ENCODE measurements at regions not wholly inside any gene's neighbourhood (a gene's known extent, or its start where the extent isn't known, plus 50 kb on each side); places are given as distances from the start of the nearest gene placed in this dataset.

DNA sequence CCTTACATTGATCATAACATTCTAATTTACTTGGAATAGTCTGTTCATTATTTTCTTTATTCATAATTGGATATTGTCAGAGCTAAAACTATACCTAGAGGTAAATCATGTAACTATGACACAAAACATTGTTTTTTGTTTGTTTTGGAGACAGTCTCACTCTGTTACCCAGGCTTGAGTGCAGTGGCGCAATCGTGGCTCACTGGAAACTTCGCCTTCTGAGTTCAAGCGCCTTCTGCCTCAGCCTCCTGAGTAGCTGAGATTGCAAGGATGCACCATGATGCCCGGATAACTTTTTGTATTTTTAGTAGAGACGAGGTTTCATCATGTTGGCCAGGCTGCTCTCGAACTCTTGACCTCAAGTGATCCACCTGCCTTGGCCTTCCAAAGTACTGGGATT, 265.2 kb downstream of the FBXO8 start:
- no peak overlapping the region for H3K23ac ChIP-seq (ENCODE audit: insufficient read length)
- H3K27me3 ChIP-seq (replicated peaks in 1 of 4; ENCODE audit: control insufficient read depth in 3 of 4, extremely low read depth in 1 of 4, insufficient read depth in 3 of 4, low read length in 3 of 4) = no peaks in the 10 kb centered on the region
- H3K23me2 ChIP-seq (ENCODE audit: low read depth, low read length) = no peaks in the 10 kb centered on the region
- H3K14ac ChIP-seq (ENCODE audit: insufficient read length) = no peak overlapping the region
- no peak overlapping the region for H2BK20ac ChIP-seq (ENCODE audit: low read length)
- H3K79me2 ChIP-seq (ENCODE audit: control insufficient read depth in 1 of 2, insufficient read depth in 2 of 2, low read length in 2 of 2) = no peaks in the 10 kb centered on the region
- 89% methylated on average over 7 of the region's 7 CpGs; no CpG with 5 or more reads in 1 of the 2 experiments for WGBS, 2 experiments (ENCODE audit: extremely low coverage in 1 of 2, insufficient coverage in 1 of 2, insufficient read length in 1 of 2, insufficient replicate concordance in 2 of 2, low coverage in 1 of 2, low lambda C conversion rate in 2 of 2, missing lambda C conversion rate in 1 of 2)
- H3K4ac ChIP-seq (replicated peaks; ENCODE audit: insufficient read length, low read depth, low read length) = no peak overlapping the region
- H2BK12ac ChIP-seq (ENCODE audit: low read depth, low read length) = no peak overlapping the region
- H3K56ac ChIP-seq (replicated peaks; ENCODE audit: insufficient read length, low read depth, low read length) = no peak overlapping the region
- no peaks in the 10 kb centered on the region for H3K9me3 ChIP-seq (ENCODE audit: insufficient read depth in 2 of 2, low read depth in 1 of 2, low read length in 1 of 2)
- CTCF ChIA-PET (ENCODE audit: partially characterized antibody) = no interaction called here
- H3K18ac ChIP-seq (ENCODE audit: extremely low read depth, low read length) = no peak overlapping the region
- TF ChIP-seq KDM4A (IDR thresholded peaks at IDR 0.05; ENCODE audit: low read depth, low read length, severe bottlenecking) (no peak), TEAD4 (IDR thresholded peaks at IDR 0.05; ENCODE audit: low read depth, low read length) (no peak), KDM1A (IDR thresholded peaks at IDR 0.05; ENCODE audit: borderline replicate concordance, low read length) (no peak), NANOG (IDR thresholded peaks at IDR 0.05; ENCODE audit: insufficient read depth, low read depth, low read length, poor library complexity, severe bottlenecking) (no peak), SRF (IDR thresholded peaks at IDR 0.05; ENCODE audit: low read depth, low read length) (no peak), JUN (IDR thresholded peaks at IDR 0.05; ENCODE audit: low read depth, low read length) (no peak), RFX5 (IDR thresholded peaks at IDR 0.05; ENCODE audit: borderline replicate concordance, low read depth, low read length) (no peak)
- no peak overlapping the region for H2AFZ ChIP-seq (ENCODE audit: low read length)
- POLR2A ChIA-PET (ENCODE audit: partially characterized antibody) = no interaction called here
- no peaks in the 10 kb centered on the region for H3K79me1 ChIP-seq (ENCODE audit: low read depth, low read length)
- H4K8ac ChIP-seq (ENCODE audit: extremely low read depth, insufficient read depth, low read length) = no peak overlapping the region
- no peak overlapping the region for H3K27ac ChIP-seq (ENCODE audit: low read depth, low read length)
- H3K4me1 ChIP-seq (replicated peaks in 1 of 4; ENCODE audit: control insufficient read depth in 3 of 4, insufficient read depth in 4 of 4, low read length in 3 of 4) = no peaks in the 10 kb centered on the region
- H2BK120ac ChIP-seq (replicated peaks; ENCODE audit: low read depth, low read length) = no peak overlapping the region
- no peak overlapping the region for H4K91ac ChIP-seq (replicated peaks; ENCODE audit: insufficient read length, low read length)
- no peak overlapping the region for H2BK5ac ChIP-seq (ENCODE audit: low read depth, low read length)
- H2AK5ac ChIP-seq (ENCODE audit: low read depth, low read length) = no peak overlapping the region
- DNase-seq (ENCODE audit: low read depth in 1 of 2, low spot score in 2 of 2) (no peak), FAIRE-seq (no peak)
- H3K4me3 ChIP-seq (ENCODE audit: extremely low read depth in 1 of 4, insufficient read depth in 2 of 4, low read depth in 3 of 4, low read length in 4 of 4) = no peak overlapping the region
- no peak overlapping the region for H2BK15ac ChIP-seq (ENCODE audit: low read length)
- no peak overlapping the region for H3K4me2 ChIP-seq (ENCODE audit: insufficient read depth in 1 of 2, low read depth in 2 of 2, low read length in 2 of 2)
- no peaks in the 10 kb centered on the region for H3K36me3 ChIP-seq (ENCODE audit: control insufficient read depth in 2 of 4, insufficient read depth in 4 of 4, low read length in 3 of 4)
- H3K9ac ChIP-seq (replicated peaks in 1 of 4; ENCODE audit: extremely low read depth in 1 of 4, low read depth in 3 of 4, low read length in 3 of 4) = no peak overlapping the region
- no peaks in the 10 kb centered on the region for H4K20me1 ChIP-seq (replicated peaks in 1 of 2; ENCODE audit: control insufficient read depth in 1 of 2, insufficient read depth in 2 of 2, low read length in 2 of 2)
- no peak overlapping the region for H4K5ac ChIP-seq (ENCODE audit: insufficient read length, low read depth, low read length)
